ENCODE measurements at regions not wholly inside any gene's neighbourhood (a gene's known extent, or its start where the extent isn't known, plus 50 kb on each side); places are given as distances from the start of the nearest gene placed in this dataset.

GRCh38 chr2:208594642-208595385, 188.2 kb downstream of the PTH2R start:
- H3K9me3 ChIP-seq = peaks cover 0 to 7% (median 0%) of the 10 kb centered on the region in 11 donors
- H3K4me1 ChIP-seq = no peaks in the 10 kb centered on the region
- intact Hi-C loops (cut with DNase I) = no loop called here

GRCh38 chr2:208595386-208596275, 189.0 kb downstream of the PTH2R start:
- DNase-seq (no peak), ATAC-seq (no peak)
- Histone ChIP-seq H3K36me3 (no peaks in the 10 kb centered on the region), H3K9me3 (peaks cover 0 to 8% (median 0%) of the 10 kb centered on the region in 11 donors), H3K27me3 (peaks cover 0 to 3% (median 0%) of the 10 kb centered on the region in 7 donors), H3K4me3 (no peak overlapping the region), H3K4me1 (no peaks in the 10 kb centered on the region), H3K27ac (no peak overlapping the region)
- TF ChIP-seq CTCF (IDR thresholded peaks at IDR 0.05) = no peak
- intact Hi-C loops (cut with DNase I) = no loop called here
- WGBS, 2 donors = 57 to 58% methylated on average over 3 of the region's 3 CpGs

More at GRCh38 chr2:208594642-208595385, 188.2 kb downstream of the PTH2R start:
- no peak overlapping the region for H3K27ac ChIP-seq
- peaks cover 0 to 3% (median 0%) of the 10 kb centered on the region in 7 donors for H3K27me3 ChIP-seq
- no peak overlapping the region for H3K4me3 ChIP-seq
- H3K36me3 ChIP-seq = no peaks in the 10 kb centered on the region
- no peak for ATAC-seq
- TF ChIP-seq CTCF (IDR thresholded peaks at IDR 0.05) = no peak
- no peak for DNase-seq

- Histone ChIP-seq H3K4me1 (no peaks in the 10 kb centered on the region), H3K9me3 (peaks cover 0 to 17% (median 0%) of the 10 kb centered on the region in 11 donors), H3K27ac (no peak overlapping the region), H3K27me3 (no peaks in the 10 kb centered on the region), H3K4me3 (no peak overlapping the region), H3K36me3 (no peaks in the 10 kb centered on the region)
- no peak for TF ChIP-seq CTCF (IDR thresholded peaks at IDR 0.05)
- ATAC-seq = no peak
- intact Hi-C loops (cut with DNase I) = no loop called here
- DNase-seq = no peak
- 75 to 76% methylated on average over 4 of the region's 4 CpGs for WGBS, 2 donors
These were observed 201.1 kb downstream of the PTH2R start for GRCh38 chr2:208607694-208608093.

- H3K36me3 ChIP-seq = no peaks in the 10 kb centered on the region
- no peak for ATAC-seq
- H3K27ac ChIP-seq = no peak overlapping the region
- peaks cover 0 to 17% (median 0%) of the 10 kb centered on the region in 11 donors for H3K9me3 ChIP-seq
- H3K27me3 ChIP-seq = no peaks in the 10 kb centered on the region
- no peak for TF ChIP-seq CTCF (IDR thresholded peaks at IDR 0.05)
- no peaks in the 10 kb centered on the region for H3K4me1 ChIP-seq
- H3K4me3 ChIP-seq = no peak overlapping the region
- intact Hi-C loops (cut with DNase I) = no loop called here
- WGBS, 2 donors = 63 to 77% methylated on average over 1 of the region's 1 CpG
- no peak for DNase-seq
These were observed 201.7 kb downstream of the PTH2R start for GRCh38 chr2:208608122-208608835.

Data from heart right ventricle (tissue), 16 donors.